Ovary (tissue), 1 donor: ENCODE measurements at regions not wholly inside any gene's neighbourhood (a gene's known extent, or its start where the extent isn't known, plus 50 kb on each side); places are given as distances from the start of the nearest gene placed in this dataset.

Experiments
- EP300 ChIP-seq: sonication (generic); formaldehyde crosslinking; IDR thresholded peaks from one replicate; pipeline ENCODE4 v1.6.1; 2017; ENCODE audit warnings: antibody characterized with exemption
- POLR2A ChIP-seq: fragments of 450-650 bp; IDR thresholded peaks from one replicate; pipeline ENCODE4 v1.6.1; 2017; ENCODE audit warnings: antibody characterized with exemption, mild to moderate bottlenecking, moderate library complexity

GRCh38 chr6:153842491-153842890 lies 196.5 kb upstream of the OPRM1 start:
- TF ChIP-seq EP300: no peak
- TF ChIP-seq POLR2A: no peak
